Liver (tissue), 8 donors: ENCODE measurements at regions not wholly inside any gene's neighbourhood (a gene's known extent, or its start where the extent isn't known, plus 50 kb on each side); places are given as distances from the start of the nearest gene placed in this dataset.

Experiments
- DNase-seq: peaks from one replicate; pipeline ENCODE4 v3.0.0-alpha.2; 2017; ENCODE audit warnings: low spot score
- H3K27ac ChIP-seq, 2 donors: one replicate each; pipeline ENCODE4 v1.7.0; 2013; ENCODE audit warnings: inconsistent platforms in 2 of 2, low read length in 2 of 2, control low read depth in 1 of 2, low read depth in 1 of 2, mild to moderate bottlenecking in 1 of 2
- H3K27me3 ChIP-seq, 4 donors: one replicate each; pipeline versions ENCODE4 v1.6.1 to v1.7.0; 2013; ENCODE audit warnings: low read length in 3 of 4, inconsistent platforms in 1 of 4, mild to moderate bottlenecking in 1 of 4, moderate library complexity in 1 of 4; ENCODE audit not compliant: control insufficient read depth in 4 of 4, insufficient read depth in 4 of 4
- H3K36me3 ChIP-seq, 4 donors: one replicate each; pipeline versions ENCODE4 v1.6.1 to v1.7.0; 2013; ENCODE audit warnings: low read length in 3 of 4, mild to moderate bottlenecking in 3 of 4, low read depth in 1 of 4, moderate library complexity in 1 of 4; ENCODE audit not compliant: control insufficient read depth in 4 of 4, insufficient read depth in 3 of 4
- H3K4me1 ChIP-seq, 4 donors: one replicate each; pipeline versions ENCODE4 v1.6.1 to v1.7.0; 2013; ENCODE audit warnings: low read length in 3 of 4, mild to moderate bottlenecking in 3 of 4, moderate library complexity in 1 of 4; ENCODE audit not compliant: control insufficient read depth in 4 of 4, insufficient read depth in 4 of 4
- H3K4me3 ChIP-seq, 3 donors: one replicate each; pipeline versions ENCODE4 v1.6.1 to v1.7.0; 2013; ENCODE audit warnings: low read length in 3 of 3, control low read depth in 1 of 3, low read depth in 1 of 3, mild to moderate bottlenecking in 1 of 3
- H3K9ac ChIP-seq, 2 donors: one replicate each; pipeline ENCODE4 v1.7.0; 2013; ENCODE audit warnings: low read length in 2 of 2, mild to moderate bottlenecking in 2 of 2, moderate library complexity in 2 of 2, control low read depth in 1 of 2, low read depth in 1 of 2
- H3K9me3 ChIP-seq, 4 donors: one replicate each; pipeline versions ENCODE4 v1.6.1 to v1.7.0; 2013; ENCODE audit warnings: low read length in 3 of 4; ENCODE audit not compliant: control insufficient read depth in 4 of 4
- EGR1 ChIP-seq, 2 donors: IDR thresholded peaks; 2 replicates each; pipeline ENCODE4 v1.6.1; 2016 to 2018; ENCODE audit warnings: antibody characterized with exemption in 2 of 2, low read depth in 2 of 2
- FOXA1 ChIP-seq: IDR thresholded peaks from 2 replicates; pipeline ENCODE4 v1.6.1; 2016; ENCODE audit warnings: antibody characterized with exemption
- FOXA2 ChIP-seq: IDR thresholded peaks from 2 replicates; pipeline ENCODE4 v1.6.1; 2016; ENCODE audit warnings: antibody characterized with exemption
- GABPA ChIP-seq, 2 donors: IDR thresholded peaks in 1 of 2; conservative IDR thresholded peaks in 1 of 2; 2 replicates each; pipeline ENCODE4 v1.6.1; 2016; ENCODE audit warnings: antibody characterized with exemption in 2 of 2, mild to moderate bottlenecking in 1 of 2, moderate library complexity in 1 of 2
- HNF4A ChIP-seq, 2 donors: conservative IDR thresholded peaks; 2 replicates each; pipeline ENCODE4 v1.6.1; 2016; ENCODE audit warnings: antibody characterized with exemption in 2 of 2, mild to moderate bottlenecking in 2 of 2
- HNF4G ChIP-seq: IDR thresholded peaks from 2 replicates; pipeline ENCODE4 v1.6.1; 2016; ENCODE audit warnings: antibody characterized with exemption
- JUND ChIP-seq, 2 donors: IDR thresholded peaks; 2 replicates each; pipeline ENCODE4 v1.6.1; 2016; ENCODE audit warnings: antibody characterized with exemption in 2 of 2
- NR2F2 ChIP-seq: IDR thresholded peaks from 2 replicates; pipeline ENCODE4 v1.6.1; 2016; ENCODE audit warnings: antibody characterized with exemption
- RAD21 ChIP-seq, 2 donors: IDR thresholded peaks; 2 replicates each; pipeline ENCODE4 v1.6.1; 2016; ENCODE audit warnings: antibody characterized with exemption in 2 of 2, mild to moderate bottlenecking in 2 of 2
- RXRA ChIP-seq, 2 donors: IDR thresholded peaks; 2 replicates each; pipeline ENCODE4 v1.6.1; 2017 to 2018; ENCODE audit warnings: antibody characterized with exemption in 2 of 2, mild to moderate bottlenecking in 1 of 2
- SP1 ChIP-seq: IDR thresholded peaks from 2 replicates; pipeline ENCODE4 v1.6.1; 2018; ENCODE audit warnings: antibody characterized with exemption, mild to moderate bottlenecking
- TAF1 ChIP-seq: conservative IDR thresholded peaks from 2 replicates; pipeline ENCODE4 v1.6.1; 2016; ENCODE audit warnings: antibody characterized with exemption, mild to moderate bottlenecking
- YY1 ChIP-seq: IDR thresholded peaks from 2 replicates; pipeline ENCODE4 v1.6.1; 2016; ENCODE audit warnings: antibody characterized with exemption, mild to moderate bottlenecking
- WGBS: extraction: QIAGEN DNeasy Blood & Tissue Kit; methylation state at CpG from one replicate; pipeline ENCODE4 v1.1.7; 2013; 5-methylcytosine and 5-hydroxymethylcytosine counted together
- TF ChIP-seq, protein P1 (sequence below): IDR thresholded peaks from 2 replicates; pipeline ENCODE4 v1.6.1; 2016; ENCODE audit warnings: antibody characterized with exemption, mild to moderate bottlenecking
- TF ChIP-seq, protein P2 (sequence below): IDR thresholded peaks from 2 replicates; pipeline ENCODE4 v1.6.1; 2016; ENCODE audit warnings: antibody characterized with exemption
- TF ChIP-seq, protein P3 (sequence below): IDR thresholded peaks from 2 replicates; pipeline ENCODE4 v1.6.1; 2016; ENCODE audit warnings: antibody characterized with exemption
- TF ChIP-seq, protein P4 (sequence below): fragments of 150-350 bp; IDR thresholded peaks from 2 replicates; pipeline ENCODE4 v1.5.1; 2017; ENCODE audit warnings: improper control_type of control experiment, low read depth, low read length; ENCODE audit not compliant: missing input control
- TF ChIP-seq, protein P5 (sequence below): IDR thresholded peaks from 2 replicates; pipeline ENCODE4 v1.6.1; 2016; ENCODE audit warnings: antibody characterized with exemption
- donor health status: healthy.
- donor health status: healthy.
- donor health status: healthy.
- donor health status: healthy.
- donor health status: healthy.

DNA sequence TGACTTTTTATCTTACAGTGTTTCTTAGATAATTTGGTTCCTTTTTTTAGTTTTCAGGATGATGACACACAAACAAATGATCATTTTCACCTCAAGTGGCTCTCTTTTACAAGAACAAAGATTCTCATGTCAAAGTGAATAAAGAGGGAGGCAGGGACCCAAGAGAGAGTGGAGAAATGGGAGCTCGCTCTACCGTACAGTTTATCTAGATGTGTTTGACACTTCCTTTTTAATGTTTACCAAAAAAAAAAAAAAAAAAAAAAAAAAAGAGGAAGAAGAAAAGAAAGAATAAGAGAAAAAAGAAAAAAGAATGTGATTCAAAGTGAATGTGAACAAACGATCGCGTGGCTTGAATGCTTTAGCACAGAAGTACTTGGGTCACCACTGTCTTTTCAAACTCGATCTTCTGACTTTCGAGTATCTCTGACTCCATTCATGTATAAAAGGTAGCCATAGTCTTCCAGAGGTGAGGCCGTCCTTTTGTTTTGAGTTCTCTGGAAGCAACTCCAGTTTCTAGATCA is 75.6 kb upstream of the GRXCR1 start:
- H3K9me3 ChIP-seq = no peaks in the 10 kb centered on the region
- no peaks in the 10 kb centered on the region for H3K36me3 ChIP-seq
- H3K27ac ChIP-seq = no peak overlapping the region
- no peaks in the 10 kb centered on the region for H3K4me1 ChIP-seq
- no peak for DNase-seq
- TF ChIP-seq, protein P1, sequence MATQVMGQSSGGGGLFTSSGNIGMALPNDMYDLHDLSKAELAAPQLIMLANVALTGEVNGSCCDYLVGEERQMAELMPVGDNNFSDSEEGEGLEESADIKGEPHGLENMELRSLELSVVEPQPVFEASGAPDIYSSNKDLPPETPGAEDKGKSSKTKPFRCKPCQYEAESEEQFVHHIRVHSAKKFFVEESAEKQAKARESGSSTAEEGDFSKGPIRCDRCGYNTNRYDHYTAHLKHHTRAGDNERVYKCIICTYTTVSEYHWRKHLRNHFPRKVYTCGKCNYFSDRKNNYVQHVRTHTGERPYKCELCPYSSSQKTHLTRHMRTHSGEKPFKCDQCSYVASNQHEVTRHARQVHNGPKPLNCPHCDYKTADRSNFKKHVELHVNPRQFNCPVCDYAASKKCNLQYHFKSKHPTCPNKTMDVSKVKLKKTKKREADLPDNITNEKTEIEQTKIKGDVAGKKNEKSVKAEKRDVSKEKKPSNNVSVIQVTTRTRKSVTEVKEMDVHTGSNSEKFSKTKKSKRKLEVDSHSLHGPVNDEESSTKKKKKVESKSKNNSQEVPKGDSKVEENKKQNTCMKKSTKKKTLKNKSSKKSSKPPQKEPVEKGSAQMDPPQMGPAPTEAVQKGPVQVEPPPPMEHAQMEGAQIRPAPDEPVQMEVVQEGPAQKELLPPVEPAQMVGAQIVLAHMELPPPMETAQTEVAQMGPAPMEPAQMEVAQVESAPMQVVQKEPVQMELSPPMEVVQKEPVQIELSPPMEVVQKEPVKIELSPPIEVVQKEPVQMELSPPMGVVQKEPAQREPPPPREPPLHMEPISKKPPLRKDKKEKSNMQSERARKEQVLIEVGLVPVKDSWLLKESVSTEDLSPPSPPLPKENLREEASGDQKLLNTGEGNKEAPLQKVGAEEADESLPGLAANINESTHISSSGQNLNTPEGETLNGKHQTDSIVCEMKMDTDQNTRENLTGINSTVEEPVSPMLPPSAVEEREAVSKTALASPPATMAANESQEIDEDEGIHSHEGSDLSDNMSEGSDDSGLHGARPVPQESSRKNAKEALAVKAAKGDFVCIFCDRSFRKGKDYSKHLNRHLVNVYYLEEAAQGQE = no peak
- no peak for TF ChIP-seq NR2F2
- TF ChIP-seq GABPA (IDR thresholded peaks at IDR 0.05 in 1 of 2, conservative IDR thresholded peaks at IDR 0.05 in 1 of 2) = no peak
- no peak for TF ChIP-seq JUND (IDR thresholded peaks at IDR 0.05)
- TF ChIP-seq, protein P2, sequence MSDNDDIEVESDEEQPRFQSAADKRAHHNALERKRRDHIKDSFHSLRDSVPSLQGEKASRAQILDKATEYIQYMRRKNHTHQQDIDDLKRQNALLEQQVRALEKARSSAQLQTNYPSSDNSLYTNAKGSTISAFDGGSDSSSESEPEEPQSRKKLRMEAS = no peak
- TF ChIP-seq, protein P3, sequence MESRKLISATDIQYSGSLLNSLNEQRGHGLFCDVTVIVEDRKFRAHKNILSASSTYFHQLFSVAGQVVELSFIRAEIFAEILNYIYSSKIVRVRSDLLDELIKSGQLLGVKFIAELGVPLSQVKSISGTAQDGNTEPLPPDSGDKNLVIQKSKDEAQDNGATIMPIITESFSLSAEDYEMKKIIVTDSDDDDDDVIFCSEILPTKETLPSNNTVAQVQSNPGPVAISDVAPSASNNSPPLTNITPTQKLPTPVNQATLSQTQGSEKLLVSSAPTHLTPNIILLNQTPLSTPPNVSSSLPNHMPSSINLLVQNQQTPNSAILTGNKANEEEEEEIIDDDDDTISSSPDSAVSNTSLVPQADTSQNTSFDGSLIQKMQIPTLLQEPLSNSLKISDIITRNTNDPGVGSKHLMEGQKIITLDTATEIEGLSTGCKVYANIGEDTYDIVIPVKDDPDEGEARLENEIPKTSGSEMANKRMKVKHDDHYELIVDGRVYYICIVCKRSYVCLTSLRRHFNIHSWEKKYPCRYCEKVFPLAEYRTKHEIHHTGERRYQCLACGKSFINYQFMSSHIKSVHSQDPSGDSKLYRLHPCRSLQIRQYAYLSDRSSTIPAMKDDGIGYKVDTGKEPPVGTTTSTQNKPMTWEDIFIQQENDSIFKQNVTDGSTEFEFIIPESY = no peak
- TF ChIP-seq RXRA (IDR thresholded peaks at IDR 0.05) = no peak
- no peak for TF ChIP-seq YY1
- TF ChIP-seq HNF4G = no peak
- no peak overlapping the region for H3K4me3 ChIP-seq
- 73% methylated on average over 8 of the region's 8 CpGs for WGBS
- peaks cover 0 to 22% (median 10%) of the 10 kb centered on the region in 4 donors for H3K27me3 ChIP-seq
- H3K9ac ChIP-seq = no peak overlapping the region

DNA sequence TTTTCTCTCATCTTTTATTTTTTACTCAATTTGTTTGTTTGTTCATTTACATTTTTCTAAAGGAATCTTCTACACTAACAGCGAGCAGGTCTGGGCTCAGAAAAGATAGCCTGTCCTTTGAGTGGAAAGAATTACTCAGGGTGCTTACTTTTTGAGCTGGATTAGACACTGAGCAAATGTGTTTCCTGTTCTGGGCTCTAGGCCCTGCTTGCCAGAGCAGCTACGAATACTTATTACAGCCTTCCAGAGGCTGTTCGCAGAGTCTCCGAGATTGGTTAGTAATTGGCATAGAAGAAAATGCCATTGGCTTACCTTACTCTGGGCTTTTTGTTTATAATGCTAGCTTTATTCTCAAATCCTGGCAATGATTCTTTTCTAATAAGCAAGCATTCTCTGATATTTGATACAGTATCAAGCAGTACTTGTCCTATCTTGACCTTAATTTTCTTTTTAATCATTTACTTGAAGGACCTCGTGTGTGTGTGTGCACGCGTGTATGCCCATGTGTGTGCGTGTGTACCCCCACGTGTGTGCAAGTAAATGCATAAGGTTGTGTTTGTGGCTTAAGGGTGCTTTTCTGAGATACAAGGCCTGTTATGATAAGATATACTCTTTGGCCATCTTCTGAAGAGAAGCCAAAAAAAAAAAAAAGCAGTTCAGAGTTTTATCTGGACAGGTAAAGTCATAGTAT is 76.2 kb upstream of the GRXCR1 start:
- WGBS = 60% methylated on average over 9 of the region's 9 CpGs
- peaks cover 0 to 28% (median 10%) of the 10 kb centered on the region in 4 donors for H3K27me3 ChIP-seq
- H3K4me1 ChIP-seq = no peaks in the 10 kb centered on the region
- no peak for TF ChIP-seq FOXA2
- no peak for TF ChIP-seq TAF1
- TF ChIP-seq EGR1 (IDR thresholded peaks at IDR 0.05; ENCODE audit: low read depth in 2 of 2) = no peak
- TF ChIP-seq RXRA (IDR thresholded peaks at IDR 0.05) = no peak
- TF ChIP-seq, protein P4, sequence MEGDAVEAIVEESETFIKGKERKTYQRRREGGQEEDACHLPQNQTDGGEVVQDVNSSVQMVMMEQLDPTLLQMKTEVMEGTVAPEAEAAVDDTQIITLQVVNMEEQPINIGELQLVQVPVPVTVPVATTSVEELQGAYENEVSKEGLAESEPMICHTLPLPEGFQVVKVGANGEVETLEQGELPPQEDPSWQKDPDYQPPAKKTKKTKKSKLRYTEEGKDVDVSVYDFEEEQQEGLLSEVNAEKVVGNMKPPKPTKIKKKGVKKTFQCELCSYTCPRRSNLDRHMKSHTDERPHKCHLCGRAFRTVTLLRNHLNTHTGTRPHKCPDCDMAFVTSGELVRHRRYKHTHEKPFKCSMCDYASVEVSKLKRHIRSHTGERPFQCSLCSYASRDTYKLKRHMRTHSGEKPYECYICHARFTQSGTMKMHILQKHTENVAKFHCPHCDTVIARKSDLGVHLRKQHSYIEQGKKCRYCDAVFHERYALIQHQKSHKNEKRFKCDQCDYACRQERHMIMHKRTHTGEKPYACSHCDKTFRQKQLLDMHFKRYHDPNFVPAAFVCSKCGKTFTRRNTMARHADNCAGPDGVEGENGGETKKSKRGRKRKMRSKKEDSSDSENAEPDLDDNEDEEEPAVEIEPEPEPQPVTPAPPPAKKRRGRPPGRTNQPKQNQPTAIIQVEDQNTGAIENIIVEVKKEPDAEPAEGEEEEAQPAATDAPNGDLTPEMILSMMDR = no peak
- no peak for TF ChIP-seq YY1
- TF ChIP-seq HNF4A (conservative IDR thresholded peaks at IDR 0.05) = no peak
- TF ChIP-seq NR2F2 = no peak
- TF ChIP-seq, protein P5, sequence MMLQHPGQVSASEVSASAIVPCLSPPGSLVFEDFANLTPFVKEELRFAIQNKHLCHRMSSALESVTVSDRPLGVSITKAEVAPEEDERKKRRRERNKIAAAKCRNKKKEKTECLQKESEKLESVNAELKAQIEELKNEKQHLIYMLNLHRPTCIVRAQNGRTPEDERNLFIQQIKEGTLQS = no peak
- TF ChIP-seq GABPA (IDR thresholded peaks at IDR 0.05 in 1 of 2, conservative IDR thresholded peaks at IDR 0.05 in 1 of 2) = no peak
- TF ChIP-seq FOXA1 = no peak
- TF ChIP-seq, protein P3 = no peak
- no peak for TF ChIP-seq HNF4G
- no peak for TF ChIP-seq SP1
- no peak for TF ChIP-seq RAD21 (IDR thresholded peaks at IDR 0.05)
- no peak overlapping the region for H3K4me3 ChIP-seq
- no peaks in the 10 kb centered on the region for H3K9me3 ChIP-seq
- no peak for DNase-seq
- H3K9ac ChIP-seq = no peak overlapping the region
- H3K27ac ChIP-seq = no peak overlapping the region
- H3K36me3 ChIP-seq = no peaks in the 10 kb centered on the region
